ENCODE measurements at regions not wholly inside any gene's neighbourhood (a gene's known extent, or its start where the extent isn't known, plus 50 kb on each side); places are given as distances from the start of the nearest gene placed in this dataset.

DNA sequence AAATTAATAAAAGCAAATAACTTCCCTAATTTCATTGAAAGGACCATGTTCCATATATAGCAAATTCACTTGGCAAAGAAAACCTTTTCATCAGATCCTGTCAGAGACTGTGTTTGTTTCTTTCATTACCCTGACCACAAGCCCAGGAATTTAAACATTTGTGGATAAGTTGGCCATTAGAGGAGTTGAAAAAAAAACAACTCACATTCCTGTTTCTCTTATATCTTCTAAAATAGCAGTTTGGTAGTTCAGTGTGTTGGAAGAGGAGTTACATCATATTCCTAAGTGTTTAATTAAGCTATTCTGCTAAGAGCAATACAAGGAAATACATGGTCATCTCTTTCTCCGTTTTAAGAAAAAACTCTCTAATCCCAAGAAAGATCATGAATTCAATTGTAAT, 505.6 kb downstream of the TLE1 start:
- intact Hi-C loops (cut with DNase I, micrococcal nuclease), result no loop called here
- DNase-seq, result no peak

GRCh38 chr9:81182431-81182830, 506.9 kb downstream of the TLE1 start:
- DNase-seq (no peak), ATAC-seq (no peak)
- intact Hi-C loops (cut with DNase I, micrococcal nuclease), result no loop called here

More for the DNA sequence above, 505.6 kb downstream of the TLE1 start:
- ATAC-seq, result no peak

GRCh38 chr9:81174023-81174422, 515.3 kb downstream of the TLE1 start:
- ATAC-seq, result no peak
- intact Hi-C loops (cut with DNase I, micrococcal nuclease), result no loop called here
- DNase-seq, result no peak

- no peak for DNase-seq
- intact Hi-C loops (cut with DNase I, micrococcal nuclease), result no loop called here
- no peak for ATAC-seq
Observed at GRCh38 chr9:81171689-81172088, 517.7 kb downstream of the TLE1 start.

DNA sequence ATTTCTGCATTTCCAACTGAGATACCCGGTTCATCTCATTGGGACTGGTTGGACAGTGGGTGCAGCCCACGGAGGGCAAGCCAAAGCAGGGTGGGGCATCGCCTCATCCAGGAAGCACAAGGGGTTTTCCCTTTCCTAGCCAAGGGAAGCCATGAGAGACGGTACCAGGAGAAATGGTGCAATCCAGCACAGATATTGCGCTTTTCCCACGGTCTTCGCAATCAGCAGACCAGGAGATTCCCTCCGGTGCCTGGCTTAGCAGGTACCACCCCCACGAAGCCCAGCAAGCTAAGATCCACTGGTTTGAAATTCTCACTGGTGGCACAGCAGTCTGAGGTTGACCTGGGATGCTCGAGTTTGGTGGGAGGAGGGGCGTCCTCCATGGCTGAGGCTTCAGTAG, 527.0 kb downstream of the TLE1 start:
- intact Hi-C loops (cut with DNase I, micrococcal nuclease), result no loop called here
- no peak for DNase-seq
- ATAC-seq, result no peak

GRCh38 chr9:81156381-81156780, 533.0 kb downstream of the TLE1 start:
- intact Hi-C loops (cut with DNase I, micrococcal nuclease), result no loop called here
- no peak for ATAC-seq
- no peak for DNase-seq

DNA sequence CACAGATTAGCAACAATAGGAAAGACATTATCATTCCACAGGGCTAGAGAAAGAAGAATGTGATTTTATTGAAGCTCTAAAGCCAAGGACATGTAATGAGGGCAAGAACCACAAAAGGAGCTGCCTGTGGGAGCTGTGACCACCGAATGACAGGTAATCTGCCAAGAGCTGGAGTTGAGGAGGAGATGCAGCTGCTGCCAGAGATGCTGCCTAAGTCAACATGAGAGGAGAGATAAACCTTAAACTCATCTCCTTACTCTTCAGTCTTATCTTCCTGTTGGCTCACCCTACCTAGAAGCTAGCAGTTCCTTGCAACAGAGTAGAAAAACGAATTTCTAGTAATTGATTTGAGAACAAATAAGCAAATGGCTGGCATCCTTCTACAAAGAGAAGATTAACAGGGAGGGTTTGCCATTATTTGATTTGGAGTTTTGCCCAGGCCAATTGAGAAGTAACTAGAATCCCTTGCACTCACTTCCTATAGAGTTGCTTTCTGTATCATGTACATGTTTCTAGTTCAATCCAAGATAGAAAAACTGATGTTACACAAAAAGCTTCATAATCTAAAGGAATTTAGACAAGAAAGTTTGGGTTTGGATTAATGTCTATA, 539.2 kb downstream of the TLE1 start:
- intact Hi-C loops (cut with DNase I, micrococcal nuclease), result no loop called here
- DNase-seq (no peak), ATAC-seq (peak; percentile 52)

DNA sequence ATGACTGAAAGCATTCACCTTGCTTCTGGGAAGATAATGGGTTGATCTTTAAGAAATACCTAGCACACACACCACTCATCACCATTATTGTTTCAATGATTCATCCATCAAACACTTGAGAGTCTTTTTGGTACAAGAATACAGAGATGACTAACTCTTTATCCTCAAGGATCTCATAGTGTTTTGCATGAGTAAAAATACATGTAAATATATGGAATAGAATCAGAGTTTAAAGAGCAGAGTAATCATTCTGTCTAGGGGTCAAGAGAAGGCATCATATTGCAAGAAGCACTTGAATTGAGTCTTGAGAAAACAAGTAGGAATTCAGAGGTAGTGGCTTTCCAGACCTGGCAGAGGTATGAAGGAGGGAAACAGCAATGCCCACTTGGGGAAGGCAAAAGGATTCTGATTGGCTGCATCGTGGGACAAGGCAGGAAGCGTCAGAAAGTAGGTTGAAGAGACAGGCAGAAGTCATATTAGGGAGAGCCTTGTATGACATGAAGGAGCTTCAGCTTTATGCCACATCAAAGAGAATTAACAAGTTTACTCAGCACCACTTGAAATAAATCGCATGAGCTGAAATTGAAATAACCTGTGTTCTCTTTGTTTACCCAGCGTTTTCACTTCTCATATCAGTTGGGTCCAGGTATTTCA, 542.5 kb downstream of the TLE1 start:
- no peak for ATAC-seq
- intact Hi-C loops (cut with DNase I, micrococcal nuclease), result no loop called here
- no peak for DNase-seq

DNA sequence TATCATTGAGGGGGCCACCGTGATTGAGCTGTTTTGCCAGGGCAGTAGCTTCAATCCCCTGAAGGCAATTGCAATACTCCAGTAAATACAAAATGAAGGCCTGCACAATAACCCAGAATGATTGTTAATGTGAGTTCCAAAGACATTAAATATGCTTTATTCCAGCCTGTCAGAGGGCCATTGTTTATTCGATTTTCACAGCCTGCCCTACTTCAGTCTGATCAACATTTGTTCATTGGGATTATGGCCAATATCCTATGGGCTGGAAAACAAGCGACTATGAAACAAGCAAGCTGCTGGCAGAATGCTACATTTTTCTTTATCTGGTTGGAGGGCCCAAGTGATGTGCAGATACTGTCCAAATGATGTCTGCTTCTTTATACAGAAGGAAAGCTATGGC, 543.1 kb downstream of the TLE1 start:
- no peak for ATAC-seq
- DNase-seq, result no peak
- intact Hi-C loops (cut with DNase I, micrococcal nuclease), result no loop called here

- ATAC-seq (no peak), DNase-seq (no peak)
- intact Hi-C loops (cut with DNase I, micrococcal nuclease), result no loop called here
Observed at GRCh38 chr9:81145331-81145963, 543.9 kb downstream of the TLE1 start.

GRCh38 chr9:81141961-81142360, 547.4 kb downstream of the TLE1 start:
- intact Hi-C loops (cut with DNase I, micrococcal nuclease), result no loop called here
- DNase-seq (no peak), ATAC-seq (no peak)

DNA sequence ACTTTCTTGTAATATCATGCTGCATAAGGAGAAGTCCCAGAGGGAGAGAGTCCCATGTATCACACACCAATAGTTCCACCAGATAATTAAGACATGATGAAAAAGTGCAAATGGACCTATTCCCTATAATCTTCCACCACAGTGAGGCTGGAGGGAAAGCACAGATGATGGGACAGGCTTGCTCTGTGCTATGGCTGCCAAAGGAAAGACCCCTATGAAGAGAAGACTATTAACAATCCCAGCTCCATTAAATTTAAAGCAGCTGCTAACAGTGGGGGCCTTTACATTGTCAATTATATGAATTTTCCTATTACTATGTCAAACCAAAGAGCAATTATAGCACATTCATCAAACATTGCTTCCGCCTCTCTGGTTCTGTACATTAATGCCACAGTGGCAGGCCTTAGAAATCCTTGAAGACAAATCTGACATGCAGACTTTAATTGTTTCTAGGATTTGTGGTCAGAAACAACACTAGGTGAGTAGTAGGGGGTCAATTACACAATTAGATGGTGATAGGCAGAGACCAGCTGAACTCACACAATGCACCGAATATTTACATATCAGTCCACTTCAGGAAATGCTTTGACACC, 551.3 kb downstream of the TLE1 start:
- DNase-seq (no peak), ATAC-seq (no peak)
- intact Hi-C loops (cut with DNase I, micrococcal nuclease), result no loop called here

DNA sequence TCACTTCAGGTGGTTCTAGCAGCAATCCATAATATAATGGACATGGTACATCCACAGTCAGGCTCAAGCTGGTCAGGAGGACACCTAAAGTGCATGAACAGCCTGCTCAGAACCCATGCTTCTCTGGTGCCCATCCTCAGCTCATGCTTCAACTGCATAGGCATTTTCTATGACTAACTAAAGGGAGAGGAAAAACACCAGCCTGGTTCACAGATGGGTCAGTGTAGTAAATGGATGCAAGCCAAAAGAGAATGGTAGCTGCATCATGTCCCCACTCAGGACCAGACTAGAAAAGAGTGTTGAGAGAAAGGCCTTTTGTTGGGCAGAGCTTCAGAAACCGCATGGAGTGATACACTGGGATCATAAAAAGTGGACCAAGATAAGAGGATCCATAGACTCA, 556.6 kb downstream of the TLE1 start:
- intact Hi-C loops (cut with DNase I, micrococcal nuclease), result no loop called here
- DNase-seq (no peak), ATAC-seq (no peak)

GRCh38 chr9:81132318-81132717, 557.0 kb downstream of the TLE1 start:
- intact Hi-C loops (cut with DNase I, micrococcal nuclease), result no loop called here
- DNase-seq, result no peak
- no peak for ATAC-seq

DNA sequence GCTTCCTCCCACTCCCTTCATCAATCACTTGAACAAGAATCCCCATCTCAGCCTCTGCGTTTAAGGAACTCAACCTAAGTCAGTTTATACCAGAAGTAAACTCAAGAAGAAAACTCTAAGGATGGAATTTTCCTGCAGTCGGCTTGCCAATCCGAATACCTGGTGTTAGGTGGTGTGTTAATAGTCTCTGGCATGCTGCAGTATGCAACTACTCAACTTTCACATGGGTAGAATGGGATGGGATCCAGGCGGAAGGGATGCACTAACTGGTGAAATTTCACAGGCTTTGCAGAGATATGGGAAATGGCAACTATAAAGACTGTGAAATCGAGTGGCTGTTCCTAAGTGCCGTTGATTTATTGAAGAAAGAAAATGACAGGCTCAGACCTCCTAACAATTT, 560.6 kb downstream of the TLE1 start:
- no peak for DNase-seq
- ATAC-seq, result no peak
- intact Hi-C loops (cut with DNase I, micrococcal nuclease), result no loop called here

DNA sequence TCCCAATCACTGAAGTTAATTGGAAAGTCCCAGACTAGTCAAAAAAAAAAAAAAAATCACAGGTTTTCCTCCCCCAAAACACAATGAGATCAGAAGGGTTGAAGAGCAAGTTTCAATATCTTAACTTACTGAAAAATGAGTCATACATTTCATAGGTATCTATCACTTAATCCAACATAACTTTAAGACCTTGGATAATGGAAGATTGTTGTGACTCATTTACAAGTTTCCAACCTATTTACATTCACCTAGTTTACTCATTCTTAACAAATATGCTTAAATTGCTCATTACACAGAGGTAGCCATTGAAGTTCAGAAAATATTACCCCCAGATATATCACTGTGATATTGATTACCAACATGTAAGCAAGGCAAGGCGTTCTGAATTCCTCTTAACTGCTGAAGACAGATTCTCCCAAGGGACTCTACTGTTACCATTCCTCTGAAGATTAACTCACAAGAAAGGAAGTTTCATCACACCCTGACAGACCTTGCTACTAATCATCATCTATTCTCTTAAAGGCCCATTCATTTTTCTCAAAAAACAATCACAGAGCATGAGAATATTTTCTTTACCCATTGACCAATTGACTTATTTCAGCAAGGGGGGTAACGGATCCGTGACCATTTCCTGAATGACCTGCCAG, 563.8 kb downstream of the TLE1 start:
- intact Hi-C loops (cut with DNase I, micrococcal nuclease), result no loop called here
- no peak for DNase-seq
- ATAC-seq, result no peak

- DNase-seq (no peak), ATAC-seq (no peak)
- intact Hi-C loops (cut with DNase I, micrococcal nuclease), result no loop called here
Observed at GRCh38 chr9:81123526-81123925, 565.8 kb downstream of the TLE1 start.

- DNase-seq, result no peak
Observed at GRCh38 chr9:81122749-81123148, 566.6 kb downstream of the TLE1 start.

GRCh38 chr9:81119591-81119990, 569.8 kb downstream of the TLE1 start:
- intact Hi-C loops (cut with DNase I, micrococcal nuclease), result no loop called here
- ATAC-seq, result no peak
- DNase-seq, result no peak

More at GRCh38 chr9:81122749-81123148, 566.6 kb downstream of the TLE1 start:
- no peak for ATAC-seq
- intact Hi-C loops (cut with DNase I, micrococcal nuclease), result no loop called here

DNA sequence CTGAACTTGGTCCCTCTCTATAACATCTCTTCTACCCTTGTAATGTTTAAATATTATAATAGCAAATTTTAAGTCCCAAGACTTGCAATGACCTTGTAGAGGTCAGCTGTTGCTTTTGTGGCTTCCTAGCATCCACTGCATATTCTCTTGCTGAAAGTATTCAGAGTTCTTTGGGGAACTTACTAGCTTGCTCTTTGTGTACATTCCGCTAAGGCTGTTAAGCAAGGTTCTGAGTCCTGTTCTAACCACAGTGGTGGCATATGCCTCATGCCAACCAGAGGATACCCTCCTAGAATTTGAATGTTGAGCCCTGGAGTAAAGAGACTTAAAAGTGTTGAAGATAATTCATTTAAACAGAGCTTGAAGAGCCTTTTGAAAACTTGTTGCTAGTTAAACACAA, 570.9 kb downstream of the TLE1 start:
- intact Hi-C loops (cut with DNase I, micrococcal nuclease), result no loop called here
- ATAC-seq (no peak), DNase-seq (no peak)

Data from left colon (tissue), 2 donors.